Skeletal muscle tissue (tissue), 3 donors: ENCODE measurements at regions not wholly inside any gene's neighbourhood (a gene's known extent, or its start where the extent isn't known, plus 50 kb on each side); places are given as distances from the start of the nearest gene placed in this dataset.
"Not testable (repeated sequence)": the region's sequence is repeated elsewhere in the genome, so short reads cannot be mapped to it uniquely, and the experiment has no call there.

ENCODE experiments used
- H3K27ac ChIP-seq: one replicate; pipeline ENCODE4 v1.7.0; 2013; ENCODE audit warnings: mild to moderate bottlenecking, low read depth, low read length, inconsistent platforms
- H3K27me3 ChIP-seq, 3 donors: one replicate each; pipeline ENCODE4 v1.7.0; 2013; ENCODE audit warnings: low read length in 3 of 3; ENCODE audit not compliant: control insufficient read depth in 3 of 3, insufficient read depth in 3 of 3
- H3K36me3 ChIP-seq, 3 donors: one replicate each; pipeline ENCODE4 v1.7.0; 2013; ENCODE audit warnings: low read length in 3 of 3; ENCODE audit not compliant: control insufficient read depth in 3 of 3, insufficient read depth in 3 of 3
- H3K4me1 ChIP-seq, 3 donors: one replicate each; pipeline ENCODE4 v1.7.0; 2013; ENCODE audit warnings: low read length in 3 of 3, mild to moderate bottlenecking in 3 of 3; ENCODE audit not compliant: control insufficient read depth in 3 of 3, insufficient read depth in 3 of 3
- H3K4me3 ChIP-seq, 3 donors: one replicate each; pipeline ENCODE4 v1.7.0; 2013; ENCODE audit warnings: low read length in 3 of 3
- H3K9ac ChIP-seq, 3 donors: one replicate each; pipeline ENCODE4 v1.7.0; 2013; ENCODE audit warnings: low read length in 3 of 3, mild to moderate bottlenecking in 3 of 3, moderate library complexity in 2 of 3, low read depth in 1 of 3
- H3K9me3 ChIP-seq, 3 donors: one replicate each; pipeline ENCODE4 v1.7.0; 2013; ENCODE audit warnings: low read length in 3 of 3; ENCODE audit not compliant: control insufficient read depth in 3 of 3
- donor health status: Osteomylitis.

DNA sequence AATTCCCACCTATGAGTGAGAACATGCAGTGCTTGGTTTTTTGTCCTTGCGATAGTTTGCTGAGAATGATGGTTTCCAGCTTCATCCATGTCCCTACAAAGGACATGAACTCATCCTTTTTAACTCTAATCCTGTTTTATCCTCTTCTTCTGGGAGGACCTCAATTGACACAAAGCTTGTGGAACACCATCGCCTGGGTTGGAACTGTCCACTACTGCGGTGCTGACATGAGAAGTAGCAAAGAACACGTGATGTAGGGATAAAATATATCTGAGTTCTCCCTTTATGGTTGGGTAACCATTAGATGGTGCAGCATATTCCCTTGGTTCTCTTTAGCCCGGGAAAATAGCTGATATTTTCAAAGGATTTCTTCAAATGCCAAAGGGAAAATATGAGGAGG lies 105.3 kb upstream of the TOPAZ1 start:
- Histone ChIP-seq H3K4me3 (no peak overlapping the region), H3K27me3 (peaks cover 0 to 3% (median 3%) of the 10 kb centered on the region in 3 donors), H3K36me3 (no peaks in the 10 kb centered on the region), H3K9me3 (peaks cover 0 to 4% (median 2%) of the 10 kb centered on the region in 3 donors), H3K27ac (no peak overlapping the region), H3K9ac (no peak overlapping the region), H3K4me1 (no peaks in the 10 kb centered on the region)

DNA sequence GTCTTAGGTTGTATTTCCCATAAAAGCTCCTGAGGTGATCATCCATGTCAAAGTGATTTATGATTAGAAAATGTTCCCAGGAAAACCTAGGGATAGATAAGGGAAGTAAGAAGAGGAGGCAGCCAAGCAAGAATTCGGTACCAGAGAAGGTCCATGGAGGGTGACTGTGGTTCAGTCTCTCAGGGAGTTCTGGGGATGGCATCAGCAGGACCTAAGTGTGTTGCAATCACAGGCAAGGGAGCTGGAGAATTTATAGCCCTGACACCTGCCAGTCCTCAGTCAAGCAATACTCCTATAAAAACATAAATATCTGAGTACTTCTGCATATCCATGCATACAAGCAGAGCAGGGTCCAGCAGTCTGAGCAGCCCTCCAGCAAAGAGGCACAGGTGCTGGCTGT lies 95.6 kb upstream of the TOPAZ1 start:
- H3K27ac ChIP-seq: no peak overlapping the region
- no peak overlapping the region for H3K9ac ChIP-seq
- H3K36me3 ChIP-seq: no peaks in the 10 kb centered on the region
- H3K9me3 ChIP-seq: no peaks in the 10 kb centered on the region
- no peak overlapping the region for H3K4me3 ChIP-seq
- no peaks in the 10 kb centered on the region for H3K4me1 ChIP-seq
- peaks cover 0 to 5% (median 0%) of the 10 kb centered on the region in 3 donors for H3K27me3 ChIP-seq

DNA sequence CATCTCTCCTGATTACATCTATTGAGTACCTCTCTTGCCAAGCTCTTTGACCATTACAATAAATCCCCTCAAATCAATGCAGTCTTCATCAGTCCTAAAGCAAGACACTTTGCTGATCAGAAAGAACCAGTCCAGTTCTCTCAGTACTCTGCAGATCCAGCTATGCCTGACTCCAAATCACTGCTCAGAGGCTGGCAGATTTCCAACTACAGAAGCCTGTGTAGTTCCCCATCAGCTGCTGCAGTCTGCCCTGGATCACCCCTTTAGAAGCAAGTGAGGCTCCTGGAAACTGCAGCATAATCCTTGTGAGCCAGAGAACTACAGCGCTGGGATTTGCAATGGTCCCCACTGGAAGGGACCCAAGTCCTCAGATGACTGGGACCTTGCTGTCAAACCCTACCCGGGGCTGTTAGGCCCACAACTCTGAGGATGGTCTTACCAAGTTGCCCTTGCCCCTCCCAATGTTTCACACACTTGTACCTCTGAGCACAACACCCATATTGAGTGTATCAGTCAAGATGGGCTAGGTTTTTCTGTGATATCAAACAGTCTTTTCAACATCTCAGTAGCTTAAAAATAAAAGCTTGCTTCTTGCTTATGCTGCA lies 81.9 kb upstream of the TOPAZ1 start:
- Histone ChIP-seq H3K4me1 (no peaks in the 10 kb centered on the region), H3K9ac (no peak overlapping the region), H3K27me3 (peaks cover 0 to 2% (median 0%) of the 10 kb centered on the region in 3 donors), H3K36me3 (no peaks in the 10 kb centered on the region), H3K9me3 (no peaks in the 10 kb centered on the region), H3K4me3 (no peak overlapping the region), H3K27ac (no peak overlapping the region)

DNA sequence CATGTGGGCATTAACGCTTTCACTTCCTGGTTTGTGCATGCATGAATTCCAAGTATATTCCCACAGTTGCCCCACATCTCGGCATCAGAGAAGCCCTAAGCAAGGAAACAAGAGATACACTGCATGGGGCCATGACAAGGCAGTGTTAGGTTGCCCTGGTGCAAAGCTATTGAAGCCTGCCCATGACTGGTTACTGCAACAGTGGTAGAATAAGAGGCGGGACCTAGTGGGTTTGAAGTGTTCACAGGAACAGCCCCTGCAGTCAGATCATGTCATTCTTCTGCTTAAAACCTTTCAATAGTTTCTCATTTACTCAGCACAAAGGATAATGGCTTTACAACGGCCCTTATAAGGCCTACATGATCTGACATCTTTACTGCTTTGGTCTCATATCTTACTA lies 80.9 kb upstream of the TOPAZ1 start:
- H3K4me1 ChIP-seq: no peaks in the 10 kb centered on the region
- H3K36me3 ChIP-seq: no peaks in the 10 kb centered on the region
- no peak overlapping the region for H3K9ac ChIP-seq
- no peak overlapping the region for H3K27ac ChIP-seq
- H3K9me3 ChIP-seq: no peaks in the 10 kb centered on the region
- no peak overlapping the region for H3K4me3 ChIP-seq
- peaks cover 0 to under 1% (median 0%) of the 10 kb centered on the region in 3 donors for H3K27me3 ChIP-seq

DNA sequence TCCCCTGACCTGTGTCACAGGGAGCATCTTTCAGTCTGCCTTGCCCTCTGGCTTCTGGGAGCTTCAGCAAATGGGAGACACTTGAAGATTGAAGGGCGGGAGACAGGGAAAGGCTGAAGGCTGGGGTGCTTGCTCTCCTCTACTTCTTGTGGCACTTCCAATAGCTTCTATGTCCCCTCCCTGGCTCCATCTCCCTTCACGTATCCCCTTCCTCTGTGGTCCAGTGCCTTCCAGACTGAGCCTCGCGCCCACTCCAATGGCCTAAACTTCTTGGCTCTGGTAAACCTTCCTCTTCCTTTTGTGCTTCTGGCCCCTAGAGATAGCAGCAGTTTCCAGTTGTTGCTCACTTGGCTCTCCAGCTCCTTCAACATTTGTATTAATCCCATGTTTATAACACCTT lies 69.8 kb upstream of the TOPAZ1 start:
- no peak overlapping the region for H3K27ac ChIP-seq
- peaks cover 0 to 2% (median 0%) of the 10 kb centered on the region in 3 donors for H3K27me3 ChIP-seq
- no peaks in the 10 kb centered on the region for H3K4me1 ChIP-seq
- no peak overlapping the region for H3K9ac ChIP-seq
- H3K36me3 ChIP-seq: no peaks in the 10 kb centered on the region
- no peaks in the 10 kb centered on the region for H3K9me3 ChIP-seq
- H3K4me3 ChIP-seq: no peak overlapping the region

DNA sequence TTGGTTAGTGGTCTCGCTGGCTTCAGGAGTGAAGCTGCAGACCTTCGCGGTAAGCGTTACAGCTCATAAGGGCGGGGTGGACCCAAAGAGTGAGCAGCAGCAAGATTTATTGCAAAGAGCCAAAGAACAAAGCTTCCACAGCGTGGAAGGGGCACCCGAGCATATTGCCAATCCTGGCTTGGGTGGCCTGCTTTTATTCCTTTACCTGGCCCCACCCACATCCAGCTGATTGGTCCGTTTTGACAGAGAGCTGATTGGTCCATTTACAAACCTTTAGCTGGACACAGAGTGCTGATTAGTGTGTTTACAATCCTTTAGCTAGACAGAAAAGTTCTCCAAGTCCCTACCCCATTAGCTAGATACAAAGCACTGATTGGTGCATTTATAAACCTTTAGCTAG lies 69.0 kb upstream of the TOPAZ1 start:
- H3K27ac ChIP-seq, H3K4me3 ChIP-seq, H3K9ac ChIP-seq, H3K4me1 ChIP-seq, H3K36me3 ChIP-seq, H3K9me3 ChIP-seq, H3K27me3 ChIP-seq: not testable (repeated sequence)

DNA sequence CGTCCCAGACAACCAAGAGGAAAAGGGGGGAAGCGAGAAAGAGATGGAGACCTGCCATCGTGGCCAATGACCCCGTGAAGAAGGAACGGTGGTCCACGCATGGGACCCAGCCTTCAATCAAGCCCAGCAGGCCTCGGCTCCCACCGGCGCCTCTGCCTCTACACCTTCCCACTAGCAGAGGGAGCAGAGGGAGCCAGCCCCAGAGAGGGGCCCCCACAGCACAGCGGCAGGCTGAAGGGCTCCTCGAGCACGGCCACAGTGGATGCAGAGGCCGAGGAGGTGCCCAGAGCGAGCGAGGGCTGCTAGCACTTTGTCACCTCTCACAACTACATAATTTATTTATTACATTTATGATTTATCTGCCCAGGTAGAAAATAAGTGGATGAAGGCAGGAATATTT lies 68.4 kb upstream of the TOPAZ1 start:
- Histone ChIP-seq H3K9me3 (no peaks in the 10 kb centered on the region), H3K4me3 (no peak overlapping the region), H3K4me1 (no peaks in the 10 kb centered on the region), H3K27ac (no peak overlapping the region), H3K9ac (no peak overlapping the region), H3K36me3 (no peaks in the 10 kb centered on the region), H3K27me3 (no peaks in the 10 kb centered on the region)

DNA sequence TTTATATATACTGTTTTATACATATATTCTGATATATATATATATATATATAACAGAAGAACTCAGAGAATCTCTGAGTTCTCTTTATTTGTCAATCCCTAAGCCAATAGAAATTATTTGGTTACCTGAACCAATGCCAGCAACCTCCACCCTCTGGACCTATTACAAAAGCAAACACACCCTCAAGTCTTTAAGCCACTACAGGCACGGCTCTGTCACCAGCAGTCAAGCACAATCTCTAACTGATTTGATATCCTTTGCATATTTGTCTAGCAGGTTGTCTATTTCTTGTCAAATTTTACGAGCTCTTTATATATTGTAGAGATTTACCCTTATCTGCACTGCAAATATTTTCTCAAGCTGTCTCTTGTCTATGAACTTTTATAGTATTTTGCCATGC lies 66.6 kb upstream of the TOPAZ1 start:
- no peak overlapping the region for H3K9ac ChIP-seq
- no peaks in the 10 kb centered on the region for H3K36me3 ChIP-seq
- H3K9me3 ChIP-seq: no peaks in the 10 kb centered on the region
- H3K4me3 ChIP-seq: no peak overlapping the region
- no peak overlapping the region for H3K27ac ChIP-seq
- no peaks in the 10 kb centered on the region for H3K4me1 ChIP-seq
- no peaks in the 10 kb centered on the region for H3K27me3 ChIP-seq

DNA sequence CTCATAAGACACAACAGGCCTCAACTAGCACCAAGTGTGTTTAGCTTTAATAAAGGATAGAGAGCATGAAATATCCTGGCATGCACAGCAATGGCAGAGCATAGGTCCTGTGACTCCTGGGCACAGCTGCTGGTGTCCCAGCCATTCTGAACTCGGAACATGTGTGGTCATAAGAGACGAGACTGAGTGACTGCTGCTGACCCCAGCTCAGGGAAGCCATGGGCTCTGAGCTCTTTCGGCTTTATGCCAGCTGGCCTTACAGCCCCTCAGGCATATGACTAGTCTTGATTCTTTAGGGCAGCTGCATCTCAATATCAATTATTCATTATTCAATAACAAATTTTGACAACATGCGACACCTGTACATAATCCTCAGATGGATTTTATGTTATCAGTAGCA lies 62.4 kb upstream of the TOPAZ1 start:
- H3K4me3 ChIP-seq: no peak overlapping the region
- no peak overlapping the region for H3K9ac ChIP-seq
- H3K4me1 ChIP-seq: peaks cover 4 to 7% (median 5%) of the 10 kb centered on the region in 3 donors
- H3K36me3 ChIP-seq: no peaks in the 10 kb centered on the region
- H3K9me3 ChIP-seq: no peaks in the 10 kb centered on the region
- H3K27ac ChIP-seq: no peak overlapping the region
- no peaks in the 10 kb centered on the region for H3K27me3 ChIP-seq

DNA sequence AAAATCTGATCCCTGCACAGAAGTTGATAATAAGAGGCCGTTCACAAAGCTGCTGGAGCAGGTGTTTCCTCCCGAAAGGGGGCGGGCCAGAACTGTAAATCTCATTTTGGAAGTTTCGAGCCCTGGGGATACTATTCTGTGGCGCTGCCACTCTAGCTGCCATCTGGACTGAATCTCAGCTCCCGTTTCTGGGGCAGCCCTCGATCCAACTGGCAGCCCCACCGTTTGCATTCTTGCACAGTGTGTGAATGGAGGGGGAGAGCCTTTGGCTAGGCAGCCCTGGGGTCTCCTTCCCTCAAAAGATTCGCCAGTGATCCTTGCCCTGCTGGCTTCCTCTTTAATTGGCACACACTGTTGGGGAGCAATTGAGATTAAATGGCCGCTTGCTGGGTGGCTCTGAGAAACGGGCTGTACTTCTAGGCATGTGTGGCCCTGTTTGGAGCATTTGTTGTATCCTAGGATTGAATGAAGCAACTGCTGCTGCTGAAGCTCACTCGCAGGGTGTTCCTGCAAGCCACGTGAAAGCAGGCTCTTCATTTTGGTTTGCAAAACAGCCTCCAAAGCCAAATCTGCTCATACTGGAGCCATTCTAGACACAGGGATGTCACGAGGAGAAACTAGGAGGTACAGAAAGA lies 57.2 kb upstream of the TOPAZ1 start:
- H3K4me3 ChIP-seq: peak overlapping the region; percentile 48 to 73 (median 65)
- H3K27me3 ChIP-seq: no peaks in the 10 kb centered on the region
- no peaks in the 10 kb centered on the region for H3K9me3 ChIP-seq

More for the DNA sequence above, 57.2 kb upstream of the TOPAZ1 start:
- Histone ChIP-seq H3K4me1 (peaks cover 13 to 17% (median 13%) of the 10 kb centered on the region in 3 donors), H3K9ac (peak overlapping the region; percentile 29 to 63 (median 47)), H3K27ac (no peak overlapping the region), H3K36me3 (no peaks in the 10 kb centered on the region)
